ENCODE measurements at regions not wholly inside any gene's neighbourhood (a gene's known extent, or its start where the extent isn't known, plus 50 kb on each side); places are given as distances from the start of the nearest gene placed in this dataset.

DNA sequence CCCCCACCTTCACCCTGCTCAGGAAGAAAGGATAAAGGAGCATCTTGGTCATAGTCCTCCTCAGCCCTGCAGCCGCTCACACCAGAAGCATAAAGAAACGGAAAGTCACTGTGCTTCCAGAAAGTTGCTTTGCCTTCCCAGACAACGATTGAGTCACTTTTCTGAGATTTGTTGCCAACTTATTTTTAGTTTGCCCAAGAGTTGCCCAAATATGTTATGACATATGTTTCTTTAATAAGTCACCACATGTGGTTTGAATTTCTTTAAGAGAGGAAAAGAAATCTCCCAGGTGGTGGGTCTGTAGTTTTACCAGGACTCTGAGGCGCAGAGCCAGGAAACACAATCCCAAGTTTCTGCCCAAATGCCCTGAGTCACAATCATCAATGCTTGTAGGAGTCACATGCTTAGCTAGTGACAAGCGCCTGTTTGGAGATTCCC, 63.4 kb upstream of the LRCH1 start:
- DNase-seq (ENCODE audit: extremely low read depth, low read depth) = peak; percentile 73
- TF ChIP-seq, protein P1, sequence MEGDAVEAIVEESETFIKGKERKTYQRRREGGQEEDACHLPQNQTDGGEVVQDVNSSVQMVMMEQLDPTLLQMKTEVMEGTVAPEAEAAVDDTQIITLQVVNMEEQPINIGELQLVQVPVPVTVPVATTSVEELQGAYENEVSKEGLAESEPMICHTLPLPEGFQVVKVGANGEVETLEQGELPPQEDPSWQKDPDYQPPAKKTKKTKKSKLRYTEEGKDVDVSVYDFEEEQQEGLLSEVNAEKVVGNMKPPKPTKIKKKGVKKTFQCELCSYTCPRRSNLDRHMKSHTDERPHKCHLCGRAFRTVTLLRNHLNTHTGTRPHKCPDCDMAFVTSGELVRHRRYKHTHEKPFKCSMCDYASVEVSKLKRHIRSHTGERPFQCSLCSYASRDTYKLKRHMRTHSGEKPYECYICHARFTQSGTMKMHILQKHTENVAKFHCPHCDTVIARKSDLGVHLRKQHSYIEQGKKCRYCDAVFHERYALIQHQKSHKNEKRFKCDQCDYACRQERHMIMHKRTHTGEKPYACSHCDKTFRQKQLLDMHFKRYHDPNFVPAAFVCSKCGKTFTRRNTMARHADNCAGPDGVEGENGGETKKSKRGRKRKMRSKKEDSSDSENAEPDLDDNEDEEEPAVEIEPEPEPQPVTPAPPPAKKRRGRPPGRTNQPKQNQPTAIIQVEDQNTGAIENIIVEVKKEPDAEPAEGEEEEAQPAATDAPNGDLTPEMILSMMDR (IDR thresholded peaks at IDR 0.05; ENCODE audit: low read depth, low read length) = no peak

DNA sequence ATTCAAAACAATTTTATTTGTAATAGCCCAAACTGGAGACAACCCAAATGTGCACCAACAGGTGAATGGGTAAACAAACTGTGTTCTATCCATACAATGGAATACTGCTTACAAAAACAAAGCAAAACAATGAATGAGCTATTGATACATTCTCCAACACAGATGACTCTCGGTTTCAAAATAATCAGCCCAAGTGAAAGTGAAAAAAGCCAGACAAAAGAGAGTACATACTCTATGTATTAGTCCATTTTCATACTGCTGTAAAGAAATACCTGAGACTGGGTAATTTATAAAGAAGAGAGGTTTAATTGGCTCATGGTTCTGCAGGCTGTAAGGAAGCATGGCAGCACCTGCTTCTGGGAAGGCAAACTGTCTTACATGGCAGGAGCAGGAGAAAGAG, 65.2 kb upstream of the LRCH1 start:
- TF ChIP-seq, protein P1 (IDR thresholded peaks at IDR 0.05; ENCODE audit: low read depth, low read length) = no peak
- no peak for DNase-seq (ENCODE audit: extremely low read depth, low read depth)

DNA sequence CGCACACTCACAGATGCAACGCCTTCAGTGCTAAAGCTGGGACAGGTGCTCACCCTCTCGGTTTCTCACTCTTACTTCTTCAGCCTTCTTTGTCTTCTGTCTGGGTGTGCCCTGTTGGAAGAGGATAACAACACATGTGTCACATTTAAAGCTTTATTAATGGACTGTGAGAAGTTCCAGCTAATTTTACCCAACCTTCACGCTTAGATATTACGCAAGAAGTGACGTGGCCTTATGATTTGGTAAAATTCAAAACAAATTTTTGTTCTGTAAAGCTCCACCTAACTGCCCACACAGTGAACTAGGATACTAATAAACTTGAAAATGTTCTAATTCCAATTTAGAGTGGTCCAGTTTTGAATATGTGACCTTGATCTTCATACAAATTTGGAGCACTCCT, 66.7 kb upstream of the LRCH1 start:
- TF ChIP-seq, protein P1 (IDR thresholded peaks at IDR 0.05; ENCODE audit: low read depth, low read length) = no peak
- DNase-seq (ENCODE audit: extremely low read depth, low read depth) = no peak

DNA sequence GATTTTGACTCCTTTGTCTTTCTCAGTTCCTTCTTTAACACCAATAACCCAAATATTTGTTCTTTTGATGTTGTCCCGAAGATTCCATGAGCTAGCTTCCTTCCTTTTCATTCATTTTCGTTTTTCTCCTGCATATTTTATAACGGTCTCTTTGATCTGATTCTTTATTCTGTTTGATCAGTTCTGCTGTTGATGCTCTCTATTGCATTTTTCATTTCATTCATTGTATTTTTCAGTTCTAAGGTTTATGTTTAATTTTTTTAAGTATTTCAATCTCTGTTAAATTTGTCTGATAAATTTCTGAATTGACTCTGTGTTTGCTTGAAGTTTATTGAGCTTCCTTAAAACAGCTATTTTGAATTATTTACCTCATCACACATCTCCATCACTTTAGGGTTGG, 68.4 kb upstream of the LRCH1 start:
- TF ChIP-seq, protein P1 (IDR thresholded peaks at IDR 0.05; ENCODE audit: low read depth, low read length) = no peak
- no peak for DNase-seq (ENCODE audit: extremely low read depth, low read depth)

DNA sequence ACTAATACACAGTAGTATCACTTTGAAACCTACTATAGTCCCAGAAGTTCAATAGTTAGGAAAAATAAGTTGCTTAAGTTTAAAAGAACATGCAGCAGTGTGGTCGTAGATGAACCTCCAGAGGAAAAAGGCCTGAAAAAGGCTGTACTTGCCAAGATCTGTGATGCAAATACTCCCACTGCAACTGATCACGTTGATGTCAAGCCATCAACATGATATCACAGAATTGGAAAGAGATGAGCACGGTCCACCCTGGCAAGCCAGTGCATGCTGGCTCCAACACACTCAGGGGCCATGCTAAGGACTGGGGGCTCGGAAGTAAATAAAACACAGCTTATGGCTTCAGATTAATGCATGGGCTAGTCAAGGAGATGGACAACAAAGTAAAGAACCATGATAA, 71.8 kb upstream of the LRCH1 start:
- no peak for DNase-seq (ENCODE audit: extremely low read depth, low read depth)

DNA sequence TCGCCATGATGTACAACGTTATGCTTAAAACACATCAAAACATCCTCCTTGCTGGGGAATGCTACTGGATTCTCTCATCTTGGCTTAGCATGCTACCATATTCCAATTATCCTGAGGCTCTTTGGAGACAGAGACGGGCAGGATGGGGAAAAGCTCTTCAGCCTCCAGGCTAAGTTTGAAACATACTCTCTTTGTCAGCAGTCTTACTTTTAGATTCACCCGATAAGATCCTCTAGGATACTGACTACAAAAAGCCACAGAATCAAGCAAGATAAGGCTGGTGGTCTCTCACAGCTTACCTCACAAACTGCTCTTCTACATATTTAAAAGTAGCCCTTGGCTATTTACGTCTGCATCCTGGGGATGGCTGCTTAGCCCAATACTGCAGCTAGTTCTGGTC, 72.8 kb upstream of the LRCH1 start:
- DNase-seq (ENCODE audit: extremely low read depth, low read depth) = no peak
- TF ChIP-seq, protein P1 (IDR thresholded peaks at IDR 0.05; ENCODE audit: low read depth, low read length) = no peak

More for the DNA sequence above, 71.8 kb upstream of the LRCH1 start:
- TF ChIP-seq, protein P1 (IDR thresholded peaks at IDR 0.05; ENCODE audit: low read depth, low read length) = no peak

DNA sequence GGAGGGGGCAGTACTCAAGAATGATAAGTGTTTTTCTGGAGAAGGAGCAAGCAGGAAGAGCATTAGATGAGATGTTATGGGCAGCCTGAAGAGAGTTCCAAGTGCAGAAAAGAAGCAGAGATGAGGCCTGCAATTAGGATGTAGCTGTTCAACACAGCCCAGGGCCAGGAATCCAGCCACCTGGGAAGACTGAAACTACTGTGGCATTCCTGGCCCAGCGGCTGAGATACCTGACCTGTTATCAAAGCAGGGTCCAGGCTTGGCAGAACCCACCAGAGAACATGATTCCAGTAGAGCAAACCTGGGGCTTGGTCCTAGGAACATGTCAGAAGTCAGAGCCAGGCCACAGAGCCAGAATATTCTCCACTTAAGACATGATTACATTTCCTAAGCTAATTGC, 73.3 kb upstream of the LRCH1 start:
- TF ChIP-seq, protein P1 (IDR thresholded peaks at IDR 0.05; ENCODE audit: low read depth, low read length) = no peak
- no peak for DNase-seq (ENCODE audit: extremely low read depth, low read depth)
